Endothelial cell of umbilical vein (primary cell): ENCODE measurements at regions not wholly inside any gene's neighbourhood (a gene's known extent, or its start where the extent isn't known, plus 50 kb on each side); places are given as distances from the start of the nearest gene placed in this dataset.

Experiments used
- BruUV-seq: library from RNA; stranded (reverse); fragments of 400-500 nt; replicated peaks from 2 replicates; lab custom pipeline; 2021; lab: Mats Ljungman, UMichigan
- CTCF ChIA-PET: fragments of 300-600, 350-600 bp; sonication (Branson Sonifier 250); formaldehyde crosslinking; loops from one replicate; lab custom pipeline; 2021; ENCODE audit warnings: antibody characterized with exemption, inconsistent platforms; lab: Charles Lee
- POLR2A ChIA-PET: fragments of 300-600, 350-600 bp; sonication (Branson Sonifier 250); formaldehyde crosslinking; loops from one replicate; lab custom pipeline; 2021; ENCODE audit warnings: antibody characterized with exemption, inconsistent platforms; lab: Charles Lee
- DNase-seq: peaks from one replicate; pipeline ENCODE4 v3.0.0-alpha.2; 2011; ENCODE audit warnings: low read depth, low spot score
- FAIRE-seq: peaks from 2 replicates; lab custom pipeline; 2011; peaks lifted over from hg19 to GRCh38; lab: Jason Lieb, UNC
- H2AFZ ChIP-seq: 2 replicates; pipeline ENCODE4 v1.6.0; 2012; ENCODE audit warnings: low read depth, low read length, control low read depth, inconsistent platforms
- H3K27ac ChIP-seq: 2 replicates; pipeline ENCODE4 v1.5.1; 2011; ENCODE audit warnings: low read depth, mild to moderate bottlenecking, control low read depth, low read length, moderate library complexity; ENCODE audit not compliant: insufficient read depth
- H3K27me3 ChIP-seq, 2 experiments: 2 replicates each; pipeline versions ENCODE4 v1.6.0 to v1.6.1; 2011; ENCODE audit warnings: low read length in 2 of 2, mixed read lengths in 1 of 2; ENCODE audit not compliant: control insufficient read depth in 2 of 2, insufficient read depth in 2 of 2
- H3K36me3 ChIP-seq, 2 experiments: 2 replicates in 1 of 2; 3 replicates in 1 of 2; pipeline ENCODE4 v1.5.1; 2011; ENCODE audit warnings: low read length in 2 of 2, mild to moderate bottlenecking in 1 of 2, moderate library complexity in 1 of 2; ENCODE audit not compliant: control insufficient read depth in 2 of 2, insufficient read depth in 2 of 2; ENCODE audit errors: extremely low read depth in 1 of 2
- H3K4me1 ChIP-seq: 3 replicates; pipeline ENCODE4 v1.5.1; 2011; ENCODE audit warnings: mild to moderate bottlenecking, low read length; ENCODE audit not compliant: control insufficient read depth, insufficient read depth; ENCODE audit errors: extremely low read depth
- H3K4me2 ChIP-seq: 2 replicates; pipeline ENCODE4 v1.6.1; 2011; ENCODE audit warnings: low read length, control low read depth, mixed read lengths; ENCODE audit not compliant: insufficient read depth
- H3K4me3 ChIP-seq, 3 experiments: fragments of 200-600 bp in 1 of 3; sonication (generic), shearing (Covaris generic) in 1 of 3; replicated peaks in 1 of 3; 2 replicates each; pipeline ENCODE4 v1.5.1; 2011 to 2016; ENCODE audit warnings: control low read depth in 3 of 3, low read length in 3 of 3, mild to moderate bottlenecking in 2 of 3, inconsistent platforms in 1 of 3, low read depth in 1 of 3, moderate library complexity in 1 of 3; ENCODE audit not compliant: insufficient read depth in 1 of 3
- H3K79me2 ChIP-seq: 2 replicates; pipeline ENCODE4 v1.6.0; 2012; ENCODE audit warnings: low read length, inconsistent platforms; ENCODE audit not compliant: control insufficient read depth, insufficient read depth
- H3K9ac ChIP-seq: replicated peaks from 2 replicates; pipeline ENCODE3; 2011; ENCODE audit warnings: low read length, control low read depth; ENCODE audit not compliant: insufficient read depth; ENCODE audit errors: extremely low read depth
- H3K9me1 ChIP-seq: replicated peaks from 3 replicates; pipeline ENCODE4 v1.6.0; 2011; ENCODE audit warnings: mild to moderate bottlenecking, low read length; ENCODE audit not compliant: control insufficient read depth, insufficient read depth; ENCODE audit errors: extremely low read depth
- H3K9me3 ChIP-seq: replicated peaks from 2 replicates; pipeline ENCODE4 v1.5.1; 2012; ENCODE audit warnings: low read length, inconsistent platforms; ENCODE audit not compliant: control insufficient read depth, insufficient read depth
- H4K20me1 ChIP-seq: replicated peaks from 2 replicates; pipeline ENCODE3; 2011; ENCODE audit warnings: mild to moderate bottlenecking, low read length; ENCODE audit not compliant: control insufficient read depth, insufficient read depth; ENCODE audit errors: extremely low read depth
- CTCF ChIP-seq, 2 donors: IDR thresholded peaks; 1 replicate in 1 of 2; 2 replicates in 1 of 2; pipeline ENCODE4 v1.5.1; 2011; ENCODE audit warnings: low read length in 2 of 2, mild to moderate bottlenecking in 2 of 2, moderate library complexity in 2 of 2, control low read depth in 1 of 2, inconsistent platforms in 1 of 2, low read depth in 1 of 2; ENCODE audit not compliant: insufficient read depth in 1 of 2; ENCODE audit errors: extremely low read depth in 1 of 2
- EZH2 ChIP-seq: IDR thresholded peaks from 2 replicates; pipeline ENCODE4 v1.6.1; 2012; ENCODE audit warnings: borderline replicate concordance, low read depth, mild to moderate bottlenecking, moderate library complexity, low read length, inconsistent platforms; ENCODE audit not compliant: severe bottlenecking
- FOS ChIP-seq: IDR thresholded peaks from 2 replicates; pipeline ENCODE4 v1.6.1; 2011; ENCODE audit warnings: mild to moderate bottlenecking, low read length, moderate library complexity, borderline replicate concordance; ENCODE audit not compliant: insufficient read depth
- GATA2 ChIP-seq: IDR thresholded peaks from 2 replicates; pipeline ENCODE4 v1.7.0; 2011; ENCODE audit warnings: low read depth, mild to moderate bottlenecking, moderate library complexity, mixed read lengths, low read length; ENCODE audit not compliant: insufficient read length, insufficient read depth
- JUN ChIP-seq: IDR thresholded peaks from 2 replicates; pipeline ENCODE4 v1.6.1; 2011; ENCODE audit warnings: borderline replicate concordance, low read depth; ENCODE audit not compliant: insufficient read length, insufficient read depth
- MAX ChIP-seq: IDR thresholded peaks from 2 replicates; pipeline ENCODE4 v1.6.1; 2011; ENCODE audit not compliant: insufficient read depth, insufficient read length
- MYC ChIP-seq: IDR thresholded peaks from one replicate; pipeline ENCODE4 v1.6.1; 2011; ENCODE audit warnings: mild to moderate bottlenecking, low read depth, low read length
- POLR2A ChIP-seq: IDR thresholded peaks from 2 replicates; pipeline ENCODE4 v1.6.1; 2012; ENCODE audit warnings: low read depth, mild to moderate bottlenecking, control low read depth, low read length
- POLR2AphosphoS5 ChIP-seq: IDR thresholded peaks from 2 replicates; pipeline ENCODE4 v1.6.1; 2012; ENCODE audit warnings: low read depth, mild to moderate bottlenecking, control low read depth, low read length, moderate library complexity; ENCODE audit not compliant: insufficient read depth
- dilution Hi-C: fragments of 300-500 bp; cut with MboI; formaldehyde crosslinking; loops from one replicate; pipeline ENCODE4 v1.15.0; 2019; ENCODE audit warnings: low sequenced_read_pairs; ENCODE audit not compliant: extremely low pct_ligation_motif_present
- intact Hi-C: fragments of 100-400 bp; cut with micrococcal nuclease; formaldehyde crosslinking; loops from one replicate; pipeline ENCODE4 v1.10.0; 2022

- H3K4me1 ChIP-seq = no peaks in the 10 kb centered on the region
- H3K4me2 ChIP-seq = no peak overlapping the region
- no peak overlapping the region for H3K4me3 ChIP-seq
- H3K9ac ChIP-seq = no peak overlapping the region
- ChIA-PET CTCF (no interaction called here), POLR2A (no interaction called here)
- FAIRE-seq = no peak
- H2AFZ ChIP-seq = no peak overlapping the region
- H4K20me1 ChIP-seq = no peaks in the 10 kb centered on the region
- no peak for DNase-seq
- H3K9me3 ChIP-seq = no peaks in the 10 kb centered on the region
- BruUV-seq = no TSS peak
- intact Hi-C loops (no loop called here), dilution Hi-C loops (no loop called here)
- H3K9me1 ChIP-seq = no peaks in the 10 kb centered on the region
- H3K79me2 ChIP-seq = no peaks in the 10 kb centered on the region
- TF ChIP-seq FOS = no peak
- TF ChIP-seq GATA2 = no peak
- TF ChIP-seq MYC = no peak
- TF ChIP-seq EZH2 = no peak
- no peak for TF ChIP-seq JUN
- no peak for TF ChIP-seq POLR2AphosphoS5
- TF ChIP-seq CTCF (IDR thresholded peaks at IDR 0.05; ENCODE audit: extremely low read depth in 1 of 2, insufficient read depth in 1 of 2, low read depth in 1 of 2, low read length in 2 of 2) = no peak
- no peak for TF ChIP-seq POLR2A
- no peak for TF ChIP-seq MAX
- no peaks in the 10 kb centered on the region for H3K27me3 ChIP-seq
- no peak overlapping the region for H3K27ac ChIP-seq
- no peaks in the 10 kb centered on the region for H3K36me3 ChIP-seq
These were observed 279.9 kb downstream of the GRIN2B start for GRCh38 chr12:13701502-13701901.
